HepG2 (cell line): ENCODE measurements at regions not wholly inside any gene's neighbourhood (a gene's known extent, or its start where the extent isn't known, plus 50 kb on each side); places are given as distances from the start of the nearest gene placed in this dataset.

ENCODE experiments used
- ATAC-seq: fragments of 200-7000 bp; cut with Tn5 transposase; 3 replicates; pipeline ENCODE4 v1.9.1; 2020; ENCODE audit warnings: mild to moderate bottlenecking, moderate library complexity
- BruUV-seq: library from RNA; stranded (reverse); fragments of 400-500 nt; replicated peaks from 2 replicates; lab custom pipeline; 2021; lab: Mats Ljungman, UMichigan
- CTCF ChIA-PET: fragments of 300-600 bp; formaldehyde crosslinking; extraction: SDS; loops from one replicate; lab custom pipeline; 2021; ENCODE audit warnings: low total read pairs, inconsistent platforms, low intra/inter-chr PET ratio; lab: Yijun Ruan, JAX
- POLR2A ChIA-PET: fragments of 350-600 bp; sonication (Branson Sonifier 250); formaldehyde crosslinking; loops from one replicate; lab custom pipeline; 2020; ENCODE audit warnings: antibody characterized with exemption, inconsistent platforms; lab: Yijun Ruan, JAX
- DNase-seq: peaks from one replicate; pipeline ENCODE4 v3.0.0-alpha.2; 2015; ENCODE audit warnings: low spot score
- FAIRE-seq: peaks from 3 replicates; lab custom pipeline; 2011; peaks lifted over from hg19 to GRCh38; lab: Jason Lieb, UNC
- H2AFZ ChIP-seq: one replicate; pipeline ENCODE4 v1.6.1; 2011; ENCODE audit warnings: low read length, inconsistent platforms
- H3K27ac ChIP-seq: fragments of 300-600 bp; 3 replicates; pipeline ENCODE4 v1.8.0; 2011; ENCODE audit warnings: mixed run types, mild to moderate bottlenecking, mixed read lengths, low read length, inconsistent platforms; ENCODE audit not compliant: insufficient read depth; ENCODE audit errors: extremely low read length
- H3K27me3 ChIP-seq, 2 experiments: fragments of 200-600 bp in 1 of 2; 2 replicates in 1 of 2; 3 replicates in 1 of 2; pipeline versions ENCODE4 v1.6.0 to v1.8.0; 2011; ENCODE audit warnings: low read length in 2 of 2, mild to moderate bottlenecking in 2 of 2, moderate library complexity in 2 of 2, inconsistent platforms in 1 of 2; ENCODE audit not compliant: insufficient read depth in 2 of 2, control insufficient read depth in 1 of 2
- H3K36me3 ChIP-seq, 2 experiments: fragments of 200-600 bp in 1 of 2; replicated peaks in 1 of 2; 2 replicates in 1 of 2; 3 replicates in 1 of 2; pipeline versions ENCODE4 v1.5.1 to v1.8.0; 2011; ENCODE audit warnings: low read length in 2 of 2, inconsistent platforms in 1 of 2; ENCODE audit not compliant: insufficient read depth in 2 of 2, control insufficient read depth in 1 of 2
- H3K4me1 ChIP-seq: 2 replicates; pipeline ENCODE4 v1.5.1; 2012; ENCODE audit warnings: low read length, inconsistent platforms; ENCODE audit not compliant: insufficient read depth
- H3K4me2 ChIP-seq: 2 replicates; pipeline ENCODE4 v1.6.0; 2011; ENCODE audit warnings: low read depth, low read length, inconsistent platforms
- H3K4me3 ChIP-seq, 3 experiments: fragments of 200-600 bp in 1 of 3; sonication (generic), shearing (Covaris generic) in 1 of 3; replicated peaks in 1 of 3; 2 replicates each; pipeline ENCODE4 v1.5.1; 2011 to 2016; ENCODE audit warnings: low read length in 3 of 3, inconsistent platforms in 2 of 3, low read depth in 2 of 3, mild to moderate bottlenecking in 2 of 3, control low read depth in 1 of 3, mixed read lengths in 1 of 3; ENCODE audit not compliant: insufficient read depth in 1 of 3
- H3K79me2 ChIP-seq: one replicate; pipeline ENCODE4 v1.6.1; 2011; ENCODE audit warnings: low read length, inconsistent platforms; ENCODE audit not compliant: insufficient read depth
- H3K9ac ChIP-seq: 2 replicates; pipeline ENCODE4 v1.6.0; 2011; ENCODE audit warnings: mild to moderate bottlenecking, low read depth, low read length, inconsistent platforms; ENCODE audit not compliant: insufficient read depth
- H3K9me3 ChIP-seq: 2 replicates; pipeline ENCODE4 v1.5.1; 2012; ENCODE audit warnings: mild to moderate bottlenecking, low read length
- H4K20me1 ChIP-seq: 2 replicates; pipeline ENCODE4 v1.6.0; 2011; ENCODE audit warnings: inconsistent platforms, mild to moderate bottlenecking, low read length, moderate library complexity; ENCODE audit not compliant: insufficient read depth
- EED ChIP-seq: sonication (generic); formaldehyde crosslinking; IDR thresholded peaks from 2 replicates; pipeline ENCODE4 v1.5.0; 2020; ENCODE audit warnings: mild to moderate bottlenecking, missing genetic modification reagents
- GLI4 ChIP-seq: sonication (generic); formaldehyde crosslinking; IDR thresholded peaks from 2 replicates; pipeline ENCODE4 v1.5.1; 2020; ENCODE audit warnings: missing genetic modification reagents, mild to moderate bottlenecking, moderate library complexity, borderline replicate concordance
- KDM3A ChIP-seq: IDR thresholded peaks from 2 replicates; pipeline ENCODE4 v1.6.1; 2018; ENCODE audit warnings: low read depth, missing compliant biosample characterization
- KLF13 ChIP-seq: sonication (generic); formaldehyde crosslinking; IDR thresholded peaks from 2 replicates; pipeline ENCODE4 v1.4.0; 2020; ENCODE audit warnings: mild to moderate bottlenecking, missing genetic modification reagents
- LBX2 ChIP-seq: sonication (generic); formaldehyde crosslinking; IDR thresholded peaks from 2 replicates; pipeline ENCODE4 v1.5.0; 2020; ENCODE audit warnings: missing genetic modification reagents, mild to moderate bottlenecking, borderline replicate concordance
- POLR2A ChIP-seq, 2 experiments: IDR thresholded peaks; 2 replicates each; pipeline ENCODE4 v1.6.1; 2011; ENCODE audit warnings: low read depth in 2 of 2, low read length in 2 of 2, mild to moderate bottlenecking in 1 of 2, moderate library complexity in 1 of 2; ENCODE audit not compliant: insufficient read depth in 1 of 2
- RBAK ChIP-seq: sonication (generic); formaldehyde crosslinking; IDR thresholded peaks from 2 replicates; pipeline ENCODE4 v1.5.1; 2020; ENCODE audit warnings: mild to moderate bottlenecking, missing genetic modification reagents
- ZBTB33 ChIP-seq: sonication (generic); formaldehyde crosslinking; IDR thresholded peaks from 2 replicates; pipeline ENCODE4 v1.4.0; 2020; ENCODE audit warnings: missing genetic modification reagents
- ZBTB4 ChIP-seq: sonication (generic); formaldehyde crosslinking; IDR thresholded peaks from 2 replicates; pipeline ENCODE4 v1.4.0; 2020; ENCODE audit warnings: missing genetic modification reagents, mild to moderate bottlenecking, borderline replicate concordance
- ZFP36L1 ChIP-seq: sonication (generic); formaldehyde crosslinking; IDR thresholded peaks from 2 replicates; pipeline ENCODE4 v1.8.0; 2022; ENCODE audit warnings: mild to moderate bottlenecking, missing genetic modification reagents, moderate library complexity
- ZFP36L2 ChIP-seq: sonication (generic); formaldehyde crosslinking; IDR thresholded peaks from 2 replicates; pipeline ENCODE4 v1.4.0; 2020; ENCODE audit warnings: missing genetic modification reagents
- ZNF232 ChIP-seq: sonication (generic); formaldehyde crosslinking; IDR thresholded peaks from 2 replicates; pipeline ENCODE4 v1.4.0; 2020; ENCODE audit warnings: missing genetic modification reagents, borderline replicate concordance
- ZNF570 ChIP-seq: sonication (generic); formaldehyde crosslinking; IDR thresholded peaks from 2 replicates; pipeline ENCODE4 v1.4.0; 2020; ENCODE audit warnings: mild to moderate bottlenecking, missing genetic modification reagents, borderline replicate concordance
- ZSCAN30 ChIP-seq: sonication (generic); formaldehyde crosslinking; IDR thresholded peaks from 2 replicates; pipeline ENCODE4 v1.5.0; 2020; ENCODE audit warnings: mild to moderate bottlenecking, missing genetic modification reagents
- WGBS: methylation state at CpG from one replicate; pipeline ENCODE4 v1.1.6; 2017; ENCODE audit warnings: low lambda C conversion rate; 5-methylcytosine and 5-hydroxymethylcytosine counted together
- in situ Hi-C: cut with HindIII; loops from 2 replicates; pipeline ENCODE4 v1.10.0; 2017; ENCODE audit warnings: low pct_unique_long_range_greater_than_20kb; ENCODE audit not compliant: extremely low pct_ligation_motif_present
- intact Hi-C: fragments of 100-400 bp; cut with micrococcal nuclease; formaldehyde crosslinking; loops from one replicate; pipeline ENCODE4 v1.10.0; 2022; ENCODE audit not compliant: unreplicated experiment

GRCh38 chr14:25756876-25757275 lies 706.9 kb upstream of the STXBP6 start (continued):
- TF ChIP-seq ZNF570 (CRISPR knock-in tag) (no peak), ZFP36L1 (CRISPR knock-in tag) (no peak), ZFP36L2 (CRISPR knock-in tag) (no peak), LBX2 (CRISPR knock-in tag) (no peak), ZBTB33 (CRISPR knock-in tag) (no peak), KLF13 (no peak), ZNF232 (CRISPR knock-in tag) (no peak)

GRCh38 chr14:25753130-25753529 lies 703.2 kb upstream of the STXBP6 start:
- H3K36me3 ChIP-seq: no peaks in the 10 kb centered on the region
- ATAC-seq (no peak), DNase-seq (no peak), FAIRE-seq (no peak)
- H3K4me1 ChIP-seq: no peaks in the 10 kb centered on the region
- TF ChIP-seq RBAK (no peak), POLR2A (IDR thresholded peaks at IDR 0.05; ENCODE audit: insufficient read depth in 1 of 2, low read depth in 2 of 2, low read length in 2 of 2) (no peak), ZSCAN30 (CRISPR knock-in tag) (no peak), EED (CRISPR knock-in tag) (no peak), GLI4 (CRISPR knock-in tag) (no peak), KDM3A (CRISPR knock-in tag) (no peak), ZNF232 (CRISPR knock-in tag) (no peak), ZBTB4 (CRISPR knock-in tag) (no peak)
- no peak overlapping the region for H2AFZ ChIP-seq
- BruUV-seq: no TSS peak
- H3K9ac ChIP-seq: no peak overlapping the region
- in situ Hi-C loops: no loop called here
- no peak overlapping the region for H3K4me2 ChIP-seq
- peaks cover 94% of the 10 kb centered on the region for H3K9me3 ChIP-seq
- 1% methylated on average over 4 of the region's 4 CpGs for WGBS
- no peaks in the 10 kb centered on the region for H4K20me1 ChIP-seq
- ChIA-PET POLR2A (no interaction called here), CTCF (no interaction called here)
- intact Hi-C loops: no loop called here
- H3K27me3 ChIP-seq: no peaks in the 10 kb centered on the region
- H3K27ac ChIP-seq: no peak overlapping the region
- no peaks in the 10 kb centered on the region for H3K79me2 ChIP-seq
- H3K4me3 ChIP-seq: no peak overlapping the region
